ENCODE measurements at regions not wholly inside any gene's neighbourhood (a gene's known extent, or its start where the extent isn't known, plus 50 kb on each side); places are given as distances from the start of the nearest gene placed in this dataset.

DNA sequence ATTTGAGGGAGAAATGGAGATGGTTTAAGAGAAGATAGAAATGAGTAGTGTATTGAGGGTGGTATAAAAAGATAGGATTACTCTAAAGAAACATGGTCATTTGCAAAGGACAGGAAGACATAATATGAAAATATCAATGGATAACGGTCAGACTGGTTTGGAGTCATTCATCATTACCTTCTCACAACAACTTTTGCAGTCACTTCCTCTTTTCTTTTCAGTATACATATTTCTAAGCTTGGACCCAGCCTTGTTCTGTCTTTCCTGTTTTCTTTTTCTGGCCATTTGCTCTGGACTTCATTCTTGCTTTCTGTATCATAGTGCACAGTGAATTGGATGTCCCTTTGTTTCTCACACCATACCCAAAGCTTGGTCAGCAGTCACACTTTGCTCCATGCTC lies 966.5 kb upstream of the TYRP1 start:
- TF ChIP-seq, protein P1, sequence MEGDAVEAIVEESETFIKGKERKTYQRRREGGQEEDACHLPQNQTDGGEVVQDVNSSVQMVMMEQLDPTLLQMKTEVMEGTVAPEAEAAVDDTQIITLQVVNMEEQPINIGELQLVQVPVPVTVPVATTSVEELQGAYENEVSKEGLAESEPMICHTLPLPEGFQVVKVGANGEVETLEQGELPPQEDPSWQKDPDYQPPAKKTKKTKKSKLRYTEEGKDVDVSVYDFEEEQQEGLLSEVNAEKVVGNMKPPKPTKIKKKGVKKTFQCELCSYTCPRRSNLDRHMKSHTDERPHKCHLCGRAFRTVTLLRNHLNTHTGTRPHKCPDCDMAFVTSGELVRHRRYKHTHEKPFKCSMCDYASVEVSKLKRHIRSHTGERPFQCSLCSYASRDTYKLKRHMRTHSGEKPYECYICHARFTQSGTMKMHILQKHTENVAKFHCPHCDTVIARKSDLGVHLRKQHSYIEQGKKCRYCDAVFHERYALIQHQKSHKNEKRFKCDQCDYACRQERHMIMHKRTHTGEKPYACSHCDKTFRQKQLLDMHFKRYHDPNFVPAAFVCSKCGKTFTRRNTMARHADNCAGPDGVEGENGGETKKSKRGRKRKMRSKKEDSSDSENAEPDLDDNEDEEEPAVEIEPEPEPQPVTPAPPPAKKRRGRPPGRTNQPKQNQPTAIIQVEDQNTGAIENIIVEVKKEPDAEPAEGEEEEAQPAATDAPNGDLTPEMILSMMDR (IDR thresholded peaks at IDR 0.05 in 4 of 5, conservative IDR thresholded peaks at IDR 0.05 in 1 of 5) = no peak
- no peak for TF ChIP-seq POLR2A (IDR thresholded peaks at IDR 0.05)
